MM.1S (cell line): ENCODE measurements at regions not wholly inside any gene's neighbourhood (a gene's known extent, or its start where the extent isn't known, plus 50 kb on each side); places are given as distances from the start of the nearest gene placed in this dataset.
A peak's percentile ranks its signal among the peaks of the same experiment; 100 is the strongest.

ENCODE experiments used
- DNase-seq: peaks from one replicate; pipeline ENCODE4 v3.0.0-alpha.2; 2015
- H2AFZ ChIP-seq: fragments of 300-600 bp; sonication (generic); 2 replicates; pipeline ENCODE4 v1.6.0; 2016; ENCODE audit warnings: antibody characterized with exemption, low read length
- H3F3A ChIP-seq: fragments of 300-600 bp; sonication (generic); 2 replicates; pipeline ENCODE4 v1.6.1; 2016; ENCODE audit warnings: mild to moderate bottlenecking, antibody characterized with exemption, low read length, moderate library complexity, mixed read lengths; ENCODE audit not compliant: insufficient read depth
- H3K27ac ChIP-seq: fragments of 300-600 bp; sonication (generic); 2 replicates; pipeline ENCODE4 v1.5.1; 2016; ENCODE audit warnings: mild to moderate bottlenecking, low read length
- H3K27me3 ChIP-seq: fragments of 300-600 bp; sonication (generic); replicated peaks from 2 replicates; pipeline ENCODE4 v1.6.0; 2016; ENCODE audit warnings: low read length; ENCODE audit not compliant: insufficient read depth
- H3K36me3 ChIP-seq: fragments of 300-600 bp; sonication (generic); replicated peaks from 2 replicates; pipeline ENCODE4 v1.6.1; 2016; ENCODE audit warnings: mild to moderate bottlenecking, low read length, mixed read lengths; ENCODE audit not compliant: insufficient read depth
- H3K4me1 ChIP-seq: fragments of 300-600 bp; sonication (generic); 2 replicates; pipeline ENCODE4 v1.6.1; 2016; ENCODE audit warnings: low read length, mixed read lengths
- H3K4me2 ChIP-seq: fragments of 300-600 bp; sonication (generic); 2 replicates; pipeline ENCODE4 v1.6.0; 2016; ENCODE audit warnings: low read depth, low read length
- H3K4me3 ChIP-seq: fragments of 300-600 bp; sonication (generic); 2 replicates; pipeline ENCODE4 v1.5.1; 2016; ENCODE audit warnings: low read length, mixed read lengths
- H3K79me2 ChIP-seq: fragments of 300-600 bp; sonication (generic); 2 replicates; pipeline ENCODE4 v1.6.1; 2016; ENCODE audit warnings: mixed run types, low read length, mixed read lengths
- H3K9ac ChIP-seq: fragments of 300-600 bp; sonication (generic); 2 replicates; pipeline ENCODE4 v1.6.1; 2016; ENCODE audit warnings: low read length, mixed read lengths
- H3K9me2 ChIP-seq: fragments of 300-600 bp; sonication (generic); replicated peaks from 2 replicates; pipeline ENCODE4 v1.6.1; 2016; ENCODE audit warnings: mild to moderate bottlenecking, low read length, mixed read lengths; ENCODE audit not compliant: insufficient read depth
- H3K9me3 ChIP-seq: fragments of 300-600 bp; sonication (generic); replicated peaks from 2 replicates; pipeline ENCODE4 v1.6.1; 2016; ENCODE audit warnings: mild to moderate bottlenecking, low read length, mixed read lengths; ENCODE audit not compliant: insufficient read depth
- H4K20me1 ChIP-seq: fragments of 300-600 bp; sonication (generic); 2 replicates; pipeline ENCODE4 v1.6.1; 2016; ENCODE audit warnings: mild to moderate bottlenecking, low read length, moderate library complexity, mixed read lengths; ENCODE audit not compliant: insufficient read depth
- CTCF ChIP-seq: fragments of 300-600 bp; sonication (generic); IDR thresholded peaks from 2 replicates; pipeline ENCODE4 v1.5.1; 2016; ENCODE audit warnings: antibody characterized with exemption, low read length, mixed read lengths
- EZH2 ChIP-seq: fragments of 300-600 bp; sonication (generic); optimal IDR thresholded peaks from 2 replicates; pipeline ENCODE3; 2017; ENCODE audit warnings: low read depth, mild to moderate bottlenecking, antibody characterized with exemption, low read length, mixed read lengths
- EZH2phosphoT487 ChIP-seq: fragments of 300-600 bp; sonication (generic); IDR thresholded peaks from 2 replicates; pipeline ENCODE4 v1.6.1; 2018; ENCODE audit warnings: antibody characterized with exemption, low read length

GRCh38 chr10:124291001-124291701, 127.6 kb downstream of the OAT start:
- H4K20me1 ChIP-seq, result no peaks in the 10 kb centered on the region
- H3K9ac ChIP-seq, result no peak overlapping the region
- peak overlapping the region; percentile 84; the same call in 1 of the 2 replicates for H3K27ac ChIP-seq
- no peak overlapping the region for H3K4me3 ChIP-seq
- no peak for DNase-seq
- H3F3A ChIP-seq, result peaks cover 16% of the 10 kb centered on the region
- 0 out of 2 replicates have a peak overlapping the region, but pooled peaks have one; percentile 70 for H3K4me2 ChIP-seq
- no peaks in the 10 kb centered on the region for H3K9me3 ChIP-seq
- H3K27me3 ChIP-seq, result no peaks in the 10 kb centered on the region
- peaks cover 31% of the 10 kb centered on the region for H3K4me1 ChIP-seq
- H3K9me2 ChIP-seq, result no peaks in the 10 kb centered on the region
- no peaks in the 10 kb centered on the region for H3K36me3 ChIP-seq
- no peaks in the 10 kb centered on the region for H3K79me2 ChIP-seq
- no peak for TF ChIP-seq EZH2phosphoT487
- TF ChIP-seq CTCF, result no peak
- H2AFZ ChIP-seq, result 0 out of 2 replicates have a peak overlapping the region, but pooled peaks have one; percentile 55

DNA sequence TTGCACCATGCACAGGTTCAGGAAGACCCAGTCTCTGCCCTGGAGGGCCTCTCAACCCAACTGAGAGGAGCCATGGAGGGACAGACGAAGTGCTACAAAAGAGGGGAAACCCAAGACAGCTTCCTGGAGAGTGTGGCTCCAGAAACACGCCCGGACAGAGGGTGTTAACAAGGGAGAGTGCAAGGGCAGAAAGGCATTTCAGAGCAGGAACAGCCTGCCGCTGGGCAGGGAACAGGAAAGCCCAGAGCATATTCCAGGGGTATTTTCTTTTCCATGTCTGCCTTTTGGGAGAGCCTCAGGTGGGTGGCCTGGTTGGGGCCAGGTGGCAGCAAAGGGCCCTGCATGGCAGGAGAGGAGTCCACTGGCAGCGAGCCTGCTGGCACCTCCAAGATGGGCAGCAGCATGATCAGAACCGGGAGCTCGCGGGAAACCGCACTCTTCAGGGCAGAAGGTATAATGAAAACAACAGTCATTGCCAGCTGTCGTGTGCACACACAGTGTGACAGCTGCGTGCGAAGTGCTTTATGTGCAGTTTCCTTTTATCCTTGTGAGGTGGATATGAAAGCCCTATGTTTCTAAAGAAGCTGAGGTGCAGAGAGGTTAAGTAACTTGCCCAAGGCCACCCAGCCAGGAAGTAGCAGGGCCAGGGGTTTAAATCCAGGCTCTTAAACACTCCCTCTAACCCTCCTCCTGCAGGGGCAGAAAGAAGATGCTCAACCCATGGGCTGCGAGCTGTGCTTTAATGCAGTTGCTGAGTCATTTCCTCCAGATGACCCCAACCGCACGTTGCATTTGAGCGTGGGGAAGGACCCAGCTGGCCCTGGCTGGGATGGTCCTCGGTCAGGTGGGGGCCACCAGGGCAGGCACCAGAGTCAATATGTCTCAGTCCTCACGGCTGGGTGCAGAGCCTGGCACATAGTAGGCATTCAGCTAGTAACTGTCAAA, 128.6 kb downstream of the OAT start:
- Histone ChIP-seq H3K4me2 (peak overlapping the region; percentile 70), H4K20me1 (no peaks in the 10 kb centered on the region), H3K4me1 (peaks cover 35% of the 10 kb centered on the region), H3K36me3 (no peaks in the 10 kb centered on the region), H3K4me3 (peak overlapping the region; percentile 18; the same call in 1 of the 2 replicates), H2AFZ (peak overlapping the region; percentile 55), H3K9me3 (no peaks in the 10 kb centered on the region), H3K9ac (peak overlapping the region; percentile 45; the same call in 1 of the 2 replicates), H3K27ac (peak overlapping the region; percentile 84), H3K79me2 (no peaks in the 10 kb centered on the region), H3F3A (peaks cover 26% of the 10 kb centered on the region), H3K27me3 (no peaks in the 10 kb centered on the region), H3K9me2 (no peaks in the 10 kb centered on the region)
- TF ChIP-seq CTCF, result 0 out of 2 replicates have a peak, but pooled peaks have one; percentile 5
- TF ChIP-seq EZH2phosphoT487, result no peak
- DNase-seq, result peak; percentile 94

DNA sequence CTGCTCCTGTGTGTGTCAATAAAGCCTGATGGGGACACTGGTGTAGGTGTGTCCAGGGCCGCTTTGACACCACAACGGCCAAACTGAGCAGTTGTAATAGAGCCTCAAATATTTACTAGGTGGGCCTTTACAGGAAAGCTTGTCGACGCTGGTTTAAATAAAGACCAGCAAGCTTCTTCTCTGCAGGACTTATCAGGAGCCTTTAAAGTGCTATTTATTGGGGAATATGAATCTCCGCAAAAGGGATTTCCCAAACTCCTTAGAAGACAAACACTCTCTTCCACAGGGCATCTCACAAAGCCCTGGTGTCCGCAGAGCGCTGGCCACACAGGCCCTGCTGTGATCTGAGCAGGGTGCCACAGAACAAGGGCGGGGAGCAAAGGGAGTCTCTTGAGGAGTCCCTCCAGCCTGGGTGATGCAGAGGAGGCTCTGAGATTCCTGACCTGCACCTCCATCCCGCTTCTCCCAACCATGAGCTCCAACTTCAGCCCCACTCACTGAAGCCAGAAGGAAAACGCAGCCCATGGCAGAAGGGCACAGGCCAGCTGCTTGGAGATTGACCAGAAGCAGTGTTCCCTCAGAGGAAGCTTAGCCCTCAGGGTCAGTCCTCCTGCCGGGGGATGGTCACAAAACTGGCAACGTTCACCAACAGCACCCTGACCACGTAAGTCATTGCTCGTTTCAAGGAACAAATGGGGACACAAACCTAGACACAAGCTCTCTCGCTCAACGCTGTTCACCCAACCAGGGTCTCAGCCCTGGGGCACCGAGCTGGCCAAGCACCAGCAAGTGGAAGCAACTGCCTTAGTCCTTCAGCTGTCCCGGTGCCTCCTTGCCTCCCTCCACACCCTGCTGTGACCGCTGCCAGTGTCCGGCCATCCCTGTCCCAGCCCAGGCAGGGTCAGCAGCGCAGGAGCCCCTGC, 129.5 kb downstream of the OAT start:
- H3K4me2 ChIP-seq, result peak overlapping the region; percentile 70

More for the DNA sequence above, 129.5 kb downstream of the OAT start:
- DNase-seq, result no peak
- Histone ChIP-seq H3K4me1 (peaks cover 40% of the 10 kb centered on the region), H3K9me2 (no peaks in the 10 kb centered on the region), H3K9me3 (no peaks in the 10 kb centered on the region), H2AFZ (peak overlapping the region; percentile 55), H3K9ac (peak overlapping the region; percentile 45; the same call in 1 of the 2 replicates), H3K4me3 (no peak overlapping the region), H3K27me3 (no peaks in the 10 kb centered on the region), H3K27ac (peak overlapping the region; percentile 84), H3K79me2 (no peaks in the 10 kb centered on the region), H3F3A (peaks cover 28% of the 10 kb centered on the region), H3K36me3 (no peaks in the 10 kb centered on the region), H4K20me1 (no peaks in the 10 kb centered on the region)
- TF ChIP-seq EZH2phosphoT487 (no peak), EZH2 (no peak), CTCF (no peak)
